Endothelial cell of umbilical vein (primary cell): ENCODE measurements at regions not wholly inside any gene's neighbourhood (a gene's known extent, or its start where the extent isn't known, plus 50 kb on each side); places are given as distances from the start of the nearest gene placed in this dataset.

Experiments used
- BruUV-seq: library from RNA; stranded (reverse); fragments of 400-500 nt; replicated peaks from 2 replicates; lab custom pipeline; 2021; lab: Mats Ljungman, UMichigan
- CTCF ChIA-PET: fragments of 300-600, 350-600 bp; sonication (Branson Sonifier 250); formaldehyde crosslinking; loops from one replicate; lab custom pipeline; 2021; ENCODE audit warnings: antibody characterized with exemption, inconsistent platforms; lab: Charles Lee
- POLR2A ChIA-PET: fragments of 300-600, 350-600 bp; sonication (Branson Sonifier 250); formaldehyde crosslinking; loops from one replicate; lab custom pipeline; 2021; ENCODE audit warnings: antibody characterized with exemption, inconsistent platforms; lab: Charles Lee
- DNase-seq: peaks from one replicate; pipeline ENCODE4 v3.0.0-alpha.2; 2011; ENCODE audit warnings: low read depth, low spot score
- FAIRE-seq: peaks from 2 replicates; lab custom pipeline; 2011; peaks lifted over from hg19 to GRCh38; lab: Jason Lieb, UNC
- H2AFZ ChIP-seq: 2 replicates; pipeline ENCODE4 v1.6.0; 2012; ENCODE audit warnings: low read depth, low read length, control low read depth, inconsistent platforms
- H3K27ac ChIP-seq: 2 replicates; pipeline ENCODE4 v1.5.1; 2011; ENCODE audit warnings: low read depth, mild to moderate bottlenecking, control low read depth, low read length, moderate library complexity; ENCODE audit not compliant: insufficient read depth
- H3K27me3 ChIP-seq, 2 experiments: 2 replicates each; pipeline versions ENCODE4 v1.6.0 to v1.6.1; 2011; ENCODE audit warnings: low read length in 2 of 2, mixed read lengths in 1 of 2; ENCODE audit not compliant: control insufficient read depth in 2 of 2, insufficient read depth in 2 of 2
- H3K36me3 ChIP-seq, 2 experiments: 2 replicates in 1 of 2; 3 replicates in 1 of 2; pipeline ENCODE4 v1.5.1; 2011; ENCODE audit warnings: low read length in 2 of 2, mild to moderate bottlenecking in 1 of 2, moderate library complexity in 1 of 2; ENCODE audit not compliant: control insufficient read depth in 2 of 2, insufficient read depth in 2 of 2; ENCODE audit errors: extremely low read depth in 1 of 2
- H3K4me1 ChIP-seq: 3 replicates; pipeline ENCODE4 v1.5.1; 2011; ENCODE audit warnings: mild to moderate bottlenecking, low read length; ENCODE audit not compliant: control insufficient read depth, insufficient read depth; ENCODE audit errors: extremely low read depth
- H3K4me2 ChIP-seq: 2 replicates; pipeline ENCODE4 v1.6.1; 2011; ENCODE audit warnings: low read length, control low read depth, mixed read lengths; ENCODE audit not compliant: insufficient read depth
- H3K4me3 ChIP-seq, 3 experiments: fragments of 200-600 bp in 1 of 3; sonication (generic), shearing (Covaris generic) in 1 of 3; replicated peaks in 1 of 3; 2 replicates each; pipeline ENCODE4 v1.5.1; 2011 to 2016; ENCODE audit warnings: control low read depth in 3 of 3, low read length in 3 of 3, mild to moderate bottlenecking in 2 of 3, inconsistent platforms in 1 of 3, low read depth in 1 of 3, moderate library complexity in 1 of 3; ENCODE audit not compliant: insufficient read depth in 1 of 3
- H3K79me2 ChIP-seq: 2 replicates; pipeline ENCODE4 v1.6.0; 2012; ENCODE audit warnings: low read length, inconsistent platforms; ENCODE audit not compliant: control insufficient read depth, insufficient read depth
- H3K9ac ChIP-seq: replicated peaks from 2 replicates; pipeline ENCODE3; 2011; ENCODE audit warnings: low read length, control low read depth; ENCODE audit not compliant: insufficient read depth; ENCODE audit errors: extremely low read depth
- H3K9me1 ChIP-seq: replicated peaks from 3 replicates; pipeline ENCODE4 v1.6.0; 2011; ENCODE audit warnings: mild to moderate bottlenecking, low read length; ENCODE audit not compliant: control insufficient read depth, insufficient read depth; ENCODE audit errors: extremely low read depth
- H3K9me3 ChIP-seq: replicated peaks from 2 replicates; pipeline ENCODE4 v1.5.1; 2012; ENCODE audit warnings: low read length, inconsistent platforms; ENCODE audit not compliant: control insufficient read depth, insufficient read depth
- H4K20me1 ChIP-seq: replicated peaks from 2 replicates; pipeline ENCODE3; 2011; ENCODE audit warnings: mild to moderate bottlenecking, low read length; ENCODE audit not compliant: control insufficient read depth, insufficient read depth; ENCODE audit errors: extremely low read depth
- CTCF ChIP-seq, 2 donors: IDR thresholded peaks; 1 replicate in 1 of 2; 2 replicates in 1 of 2; pipeline ENCODE4 v1.5.1; 2011; ENCODE audit warnings: low read length in 2 of 2, mild to moderate bottlenecking in 2 of 2, moderate library complexity in 2 of 2, control low read depth in 1 of 2, inconsistent platforms in 1 of 2, low read depth in 1 of 2; ENCODE audit not compliant: insufficient read depth in 1 of 2; ENCODE audit errors: extremely low read depth in 1 of 2
- EZH2 ChIP-seq: IDR thresholded peaks from 2 replicates; pipeline ENCODE4 v1.6.1; 2012; ENCODE audit warnings: borderline replicate concordance, low read depth, mild to moderate bottlenecking, moderate library complexity, low read length, inconsistent platforms; ENCODE audit not compliant: severe bottlenecking
- FOS ChIP-seq: IDR thresholded peaks from 2 replicates; pipeline ENCODE4 v1.6.1; 2011; ENCODE audit warnings: mild to moderate bottlenecking, low read length, moderate library complexity, borderline replicate concordance; ENCODE audit not compliant: insufficient read depth
- GATA2 ChIP-seq: IDR thresholded peaks from 2 replicates; pipeline ENCODE4 v1.7.0; 2011; ENCODE audit warnings: low read depth, mild to moderate bottlenecking, moderate library complexity, mixed read lengths, low read length; ENCODE audit not compliant: insufficient read length, insufficient read depth
- JUN ChIP-seq: IDR thresholded peaks from 2 replicates; pipeline ENCODE4 v1.6.1; 2011; ENCODE audit warnings: borderline replicate concordance, low read depth; ENCODE audit not compliant: insufficient read length, insufficient read depth
- MYC ChIP-seq: IDR thresholded peaks from one replicate; pipeline ENCODE4 v1.6.1; 2011; ENCODE audit warnings: mild to moderate bottlenecking, low read depth, low read length
- POLR2A ChIP-seq: IDR thresholded peaks from 2 replicates; pipeline ENCODE4 v1.6.1; 2012; ENCODE audit warnings: low read depth, mild to moderate bottlenecking, control low read depth, low read length
- POLR2AphosphoS5 ChIP-seq: IDR thresholded peaks from 2 replicates; pipeline ENCODE4 v1.6.1; 2012; ENCODE audit warnings: low read depth, mild to moderate bottlenecking, control low read depth, low read length, moderate library complexity; ENCODE audit not compliant: insufficient read depth
- dilution Hi-C: fragments of 300-500 bp; cut with MboI; formaldehyde crosslinking; loops from one replicate; pipeline ENCODE4 v1.15.0; 2019; ENCODE audit warnings: low sequenced_read_pairs; ENCODE audit not compliant: extremely low pct_ligation_motif_present
- intact Hi-C: fragments of 100-400 bp; cut with micrococcal nuclease; formaldehyde crosslinking; loops from one replicate; pipeline ENCODE4 v1.10.0; 2022
- TF ChIP-seq, protein P1 (sequence below): IDR thresholded peaks from 2 replicates; pipeline ENCODE4 v1.6.1; 2011; ENCODE audit not compliant: insufficient read depth, insufficient read length

DNA sequence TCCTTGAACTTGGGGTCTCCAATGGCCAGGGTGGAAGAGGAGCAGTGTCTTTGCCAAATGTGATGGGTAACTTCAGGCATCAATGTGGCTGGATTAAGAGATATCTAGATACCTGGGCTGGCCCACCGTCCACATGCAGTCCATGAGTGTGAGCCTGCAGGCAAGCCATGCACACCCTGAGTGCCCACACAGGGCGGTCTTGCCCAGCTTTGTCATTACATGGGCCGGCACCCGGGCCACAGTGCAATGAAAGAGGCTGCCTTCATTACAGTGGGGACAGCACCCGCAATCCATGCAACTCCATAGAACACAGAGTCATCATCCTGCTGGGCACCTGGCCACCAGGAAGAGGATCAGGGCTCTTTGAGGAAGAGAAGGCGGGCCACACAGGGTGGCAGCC, 263.8 kb upstream of the IRX1 start:
- no peak for DNase-seq
- no peak overlapping the region for H2AFZ ChIP-seq
- no peaks in the 10 kb centered on the region for H3K9me1 ChIP-seq
- no peaks in the 10 kb centered on the region for H3K4me1 ChIP-seq
- dilution Hi-C loops (no loop called here), intact Hi-C loops (no loop called here)
- CTCF ChIA-PET = no interaction called here
- no peaks in the 10 kb centered on the region for H3K36me3 ChIP-seq
- H3K9ac ChIP-seq = no peak overlapping the region
- BruUV-seq = no TSS peak
- H3K27me3 ChIP-seq = no peaks in the 10 kb centered on the region
- H3K4me2 ChIP-seq = no peak overlapping the region
- no peaks in the 10 kb centered on the region for H4K20me1 ChIP-seq
- H3K4me3 ChIP-seq = no peak overlapping the region
- POLR2A ChIA-PET = no interaction called here
- TF ChIP-seq MYC (no peak), FOS (no peak), EZH2 (no peak), GATA2 (no peak), POLR2AphosphoS5 (no peak), POLR2A (no peak), JUN (no peak), CTCF (IDR thresholded peaks at IDR 0.05; ENCODE audit: extremely low read depth in 1 of 2, insufficient read depth in 1 of 2, low read depth in 1 of 2, low read length in 2 of 2) (no peak)
- TF ChIP-seq, protein P1, sequence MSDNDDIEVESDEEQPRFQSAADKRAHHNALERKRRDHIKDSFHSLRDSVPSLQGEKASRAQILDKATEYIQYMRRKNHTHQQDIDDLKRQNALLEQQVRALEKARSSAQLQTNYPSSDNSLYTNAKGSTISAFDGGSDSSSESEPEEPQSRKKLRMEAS = no peak
- no peak for FAIRE-seq
- peaks cover 8% of the 10 kb centered on the region for H3K9me3 ChIP-seq
- H3K27ac ChIP-seq = no peak overlapping the region
- no peaks in the 10 kb centered on the region for H3K79me2 ChIP-seq
